ENCODE measurements at regions not wholly inside any gene's neighbourhood (a gene's known extent, or its start where the extent isn't known, plus 50 kb on each side); places are given as distances from the start of the nearest gene placed in this dataset.

DNA sequence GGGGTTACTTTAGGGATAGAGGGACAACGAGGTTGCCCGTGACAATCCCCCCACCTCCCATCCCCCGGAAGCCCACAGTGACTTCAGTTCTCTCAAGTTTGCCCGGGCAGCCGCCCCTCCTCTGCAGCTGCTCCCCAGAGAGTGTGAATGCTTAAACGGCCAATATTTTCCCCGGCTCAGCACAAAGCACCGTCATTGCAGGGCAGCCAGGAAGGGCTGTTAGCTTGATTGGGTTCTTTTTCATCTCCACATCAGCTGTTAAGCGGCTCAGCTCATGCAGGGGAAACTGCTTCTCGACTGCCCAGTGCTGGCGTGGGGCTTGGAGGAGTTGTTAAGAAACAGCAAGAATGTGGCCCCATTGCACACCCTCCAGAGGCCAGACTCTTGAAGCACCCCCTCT, 120.5 kb upstream of the NCOR2 start:
- Histone ChIP-seq H3K4me2 (ENCODE audit: low read length) (no peak overlapping the region), H3K79me2 (ENCODE audit: control insufficient read depth, low read length) (no peaks in the 10 kb centered on the region), H3K27ac (ENCODE audit: low read depth, low read length) (no peak overlapping the region), H3K9me3 (ENCODE audit: control insufficient read depth, insufficient read depth, low read length) (no peaks in the 10 kb centered on the region), H3K36me3 (ENCODE audit: control insufficient read depth, low read length) (no peaks in the 10 kb centered on the region), H3K9me2 (replicated peaks; ENCODE audit: control insufficient read depth, low read length) (no peaks in the 10 kb centered on the region), H3F3A (ENCODE audit: control insufficient read depth, insufficient read depth) (no peaks in the 10 kb centered on the region), H3K4me1 (ENCODE audit: control insufficient read depth, low read length) (no peaks in the 10 kb centered on the region), H3K27me3 (ENCODE audit: control insufficient read depth, low read length) (peaks cover 18% of the 10 kb centered on the region), H3K4me3 (ENCODE audit: low read length) (no peak overlapping the region), H4K20me1 (ENCODE audit: control insufficient read depth, insufficient read depth, low read depth, low read length) (no peaks in the 10 kb centered on the region)
- TF ChIP-seq CTCF (IDR thresholded peaks at IDR 0.05; ENCODE audit: low read depth, low read length, poor library complexity, severe bottlenecking) (no peak), EZH2phosphoT487 (IDR thresholded peaks at IDR 0.05; ENCODE audit: borderline replicate concordance, low read length) (no peak)

DNA sequence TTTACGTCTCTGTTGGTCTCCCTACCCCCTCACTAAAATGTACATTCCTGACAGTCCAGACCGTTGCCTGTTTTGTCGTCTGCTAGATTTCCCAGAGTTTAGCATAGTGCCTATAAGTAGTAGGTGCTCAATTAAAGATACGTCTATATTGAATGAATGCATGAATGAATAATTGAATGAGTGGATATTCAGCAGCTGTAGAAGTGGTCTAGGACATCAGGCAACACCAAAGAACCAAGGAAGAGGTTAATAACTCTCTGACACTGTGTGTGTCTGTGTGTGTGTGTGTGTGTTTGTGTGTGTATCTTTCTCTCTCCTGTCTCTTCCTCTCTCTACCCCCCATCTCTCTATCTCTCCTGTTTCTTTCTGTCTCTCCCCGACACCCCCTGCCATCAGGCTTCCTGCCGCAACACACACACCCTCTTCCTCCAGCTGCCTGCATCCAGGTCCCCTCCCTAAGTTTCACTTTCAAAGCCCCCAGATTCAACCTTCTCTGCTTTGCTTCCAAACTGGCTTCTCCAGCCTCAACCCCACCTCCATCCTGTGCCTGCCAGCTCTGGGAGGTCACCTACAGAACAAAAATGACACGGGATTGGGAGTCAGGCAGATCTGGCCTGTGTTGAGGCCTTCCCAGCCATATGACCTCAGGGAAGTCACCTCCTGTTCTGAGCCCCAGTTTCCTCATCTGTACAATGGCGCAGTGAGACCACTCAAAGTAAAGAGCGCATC, 119.9 kb upstream of the NCOR2 start:
- no peak for TF ChIP-seq EZH2phosphoT487 (IDR thresholded peaks at IDR 0.05; ENCODE audit: borderline replicate concordance, low read length)
- no peak for TF ChIP-seq CTCF (IDR thresholded peaks at IDR 0.05; ENCODE audit: low read depth, low read length, poor library complexity, severe bottlenecking)
- H3K4me1 ChIP-seq (ENCODE audit: control insufficient read depth, low read length): no peaks in the 10 kb centered on the region
- H3F3A ChIP-seq (ENCODE audit: control insufficient read depth, insufficient read depth): no peaks in the 10 kb centered on the region
- H4K20me1 ChIP-seq (ENCODE audit: control insufficient read depth, insufficient read depth, low read depth, low read length): no peaks in the 10 kb centered on the region
- no peak overlapping the region for H3K4me2 ChIP-seq (ENCODE audit: low read length)
- peaks cover 18% of the 10 kb centered on the region for H3K27me3 ChIP-seq (ENCODE audit: control insufficient read depth, low read length)
- H3K9me3 ChIP-seq (ENCODE audit: control insufficient read depth, insufficient read depth, low read length): no peaks in the 10 kb centered on the region
- no peaks in the 10 kb centered on the region for H3K9me2 ChIP-seq (replicated peaks; ENCODE audit: control insufficient read depth, low read length)
- H3K4me3 ChIP-seq (ENCODE audit: low read length): no peak overlapping the region
- H3K27ac ChIP-seq (ENCODE audit: low read depth, low read length): no peak overlapping the region
- H3K79me2 ChIP-seq (ENCODE audit: control insufficient read depth, low read length): no peaks in the 10 kb centered on the region
- H3K36me3 ChIP-seq (ENCODE audit: control insufficient read depth, low read length): no peaks in the 10 kb centered on the region

GRCh38 chr12:124686370-124687173, 119.2 kb upstream of the NCOR2 start:
- Histone ChIP-seq H3K4me1 (ENCODE audit: control insufficient read depth, low read length) (no peaks in the 10 kb centered on the region), H3K9me2 (replicated peaks; ENCODE audit: control insufficient read depth, low read length) (no peaks in the 10 kb centered on the region), H4K20me1 (ENCODE audit: control insufficient read depth, insufficient read depth, low read depth, low read length) (no peaks in the 10 kb centered on the region), H3K36me3 (ENCODE audit: control insufficient read depth, low read length) (no peaks in the 10 kb centered on the region), H3K27me3 (ENCODE audit: control insufficient read depth, low read length) (peaks cover 18% of the 10 kb centered on the region), H3F3A (ENCODE audit: control insufficient read depth, insufficient read depth) (no peaks in the 10 kb centered on the region), H3K79me2 (ENCODE audit: control insufficient read depth, low read length) (no peaks in the 10 kb centered on the region), H3K27ac (ENCODE audit: low read depth, low read length) (no peak overlapping the region), H3K4me2 (ENCODE audit: low read length) (no peak overlapping the region), H3K9me3 (ENCODE audit: control insufficient read depth, insufficient read depth, low read length) (no peaks in the 10 kb centered on the region), H3K4me3 (ENCODE audit: low read length) (no peak overlapping the region)
- no peak for TF ChIP-seq CTCF (IDR thresholded peaks at IDR 0.05; ENCODE audit: low read depth, low read length, poor library complexity, severe bottlenecking)
- TF ChIP-seq EZH2phosphoT487 (IDR thresholded peaks at IDR 0.05; ENCODE audit: borderline replicate concordance, low read length): no peak

Measured in DOHH2 (cell line).